Epithelial cell of esophagus (primary cell): ENCODE measurements at regions not wholly inside any gene's neighbourhood (a gene's known extent, or its start where the extent isn't known, plus 50 kb on each side); places are given as distances from the start of the nearest gene placed in this dataset.

Source experiments
- DNase-seq: peaks from one replicate; pipeline ENCODE4 v3.0.0; 2010; ENCODE audit warnings: low read depth
- H3K4me3 ChIP-seq: 2 replicates; pipeline ENCODE4 v1.5.1; 2011; ENCODE audit warnings: mild to moderate bottlenecking, low read length, control low read depth
- TF ChIP-seq, protein P1 (sequence below): IDR thresholded peaks from 2 replicates; pipeline ENCODE4 v1.5.1; 2011; ENCODE audit warnings: low read depth, mild to moderate bottlenecking, low read length, control low read depth, inconsistent platforms; ENCODE audit not compliant: insufficient read depth; ENCODE audit errors: missing control alignments

DNA sequence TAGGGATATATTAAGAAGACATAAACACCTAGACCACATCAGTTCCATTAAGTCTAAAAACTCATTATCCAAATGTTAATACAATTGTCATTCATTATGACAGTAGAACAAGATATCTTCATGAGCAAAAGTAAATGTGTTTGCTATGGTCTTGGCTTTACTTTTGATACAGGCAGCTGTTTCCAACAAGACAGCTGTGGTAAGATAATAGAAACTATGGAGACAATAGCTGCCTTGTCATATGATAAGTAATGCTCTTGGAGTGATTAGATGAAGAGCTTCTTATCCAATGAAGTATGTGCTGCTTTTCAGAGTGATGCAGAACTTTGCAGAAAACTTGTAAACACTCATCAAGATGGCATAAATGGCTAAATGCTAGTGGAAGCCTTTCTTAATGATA lies 1066.0 kb downstream of the FSTL5 start:
- no peak for DNase-seq
- TF ChIP-seq, protein P1, sequence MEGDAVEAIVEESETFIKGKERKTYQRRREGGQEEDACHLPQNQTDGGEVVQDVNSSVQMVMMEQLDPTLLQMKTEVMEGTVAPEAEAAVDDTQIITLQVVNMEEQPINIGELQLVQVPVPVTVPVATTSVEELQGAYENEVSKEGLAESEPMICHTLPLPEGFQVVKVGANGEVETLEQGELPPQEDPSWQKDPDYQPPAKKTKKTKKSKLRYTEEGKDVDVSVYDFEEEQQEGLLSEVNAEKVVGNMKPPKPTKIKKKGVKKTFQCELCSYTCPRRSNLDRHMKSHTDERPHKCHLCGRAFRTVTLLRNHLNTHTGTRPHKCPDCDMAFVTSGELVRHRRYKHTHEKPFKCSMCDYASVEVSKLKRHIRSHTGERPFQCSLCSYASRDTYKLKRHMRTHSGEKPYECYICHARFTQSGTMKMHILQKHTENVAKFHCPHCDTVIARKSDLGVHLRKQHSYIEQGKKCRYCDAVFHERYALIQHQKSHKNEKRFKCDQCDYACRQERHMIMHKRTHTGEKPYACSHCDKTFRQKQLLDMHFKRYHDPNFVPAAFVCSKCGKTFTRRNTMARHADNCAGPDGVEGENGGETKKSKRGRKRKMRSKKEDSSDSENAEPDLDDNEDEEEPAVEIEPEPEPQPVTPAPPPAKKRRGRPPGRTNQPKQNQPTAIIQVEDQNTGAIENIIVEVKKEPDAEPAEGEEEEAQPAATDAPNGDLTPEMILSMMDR, result no peak
- no peak overlapping the region for H3K4me3 ChIP-seq

DNA sequence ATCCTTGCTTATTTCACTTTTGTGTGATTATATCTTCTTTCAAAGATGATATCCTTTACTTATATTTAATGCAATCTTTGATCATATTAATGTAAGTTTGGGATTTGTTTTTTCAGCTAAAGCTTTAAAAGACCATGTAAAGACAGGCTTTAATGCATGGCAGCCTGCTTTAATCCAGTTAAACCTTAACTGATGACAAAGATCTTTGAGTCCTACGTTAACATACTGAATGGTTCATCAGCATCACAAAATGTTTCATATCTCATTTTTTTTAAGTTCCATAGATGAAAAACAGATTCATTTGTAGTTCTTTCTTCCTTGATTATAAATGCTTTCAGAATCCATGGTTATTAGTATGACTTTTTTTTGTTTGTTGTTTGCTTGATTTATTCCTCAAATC lies 1102.8 kb downstream of the FSTL5 start:
- no peak for DNase-seq
- TF ChIP-seq, protein P1, result no peak

More for the DNA sequence above, 1102.8 kb downstream of the FSTL5 start:
- H3K4me3 ChIP-seq, result no peak overlapping the region
